NOMO-1 treated with dmso at 0.1 percent for 144 hours (cell line): ENCODE measurements at regions not wholly inside any gene's neighbourhood (a gene's known extent, or its start where the extent isn't known, plus 50 kb on each side); places are given as distances from the start of the nearest gene placed in this dataset.
"Not testable (repeated sequence)": the region's sequence is repeated elsewhere in the genome, so short reads cannot be mapped to it uniquely, and the experiment has no call there.

ENCODE experiments used
- DNase-seq: peaks from one replicate; lab custom pipeline; 2025; ENCODE audit not compliant: unreplicated experiment; lab: John Stamatoyannopoulos, UW

DNA sequence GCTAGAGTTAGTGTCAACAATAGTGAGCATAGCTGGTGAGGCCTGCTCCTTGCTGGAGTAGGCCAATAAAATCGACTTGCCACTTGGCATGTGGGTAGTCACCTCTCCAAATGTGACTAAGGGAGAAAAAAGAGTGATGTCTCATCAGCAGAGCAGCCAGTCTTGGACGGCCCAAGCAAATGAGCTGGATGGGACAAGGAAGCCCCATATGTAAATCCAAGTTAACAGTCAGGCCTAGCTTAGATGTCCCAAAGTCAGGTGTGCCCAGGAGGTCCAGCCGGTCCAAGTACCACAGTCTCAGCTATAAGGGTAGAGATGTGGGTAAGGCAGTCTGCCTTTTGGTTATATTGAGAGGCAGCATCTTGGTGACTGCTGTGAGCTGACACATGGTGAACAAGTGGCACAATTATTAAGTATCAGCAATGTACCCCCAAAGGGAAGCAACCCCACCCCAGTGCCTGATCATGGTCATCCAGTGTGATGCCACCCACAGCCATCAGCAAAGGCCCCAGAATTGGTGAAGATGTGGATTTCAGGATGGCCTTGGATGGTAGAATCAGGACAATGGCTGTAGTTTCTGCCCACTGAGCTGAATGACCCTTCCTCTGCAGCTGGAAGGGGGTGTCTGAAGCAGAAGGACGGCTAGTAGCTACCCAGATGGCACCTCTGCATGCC, 83.4 kb downstream of the TNFRSF13B start:
- DNase-seq: no peak

DNA sequence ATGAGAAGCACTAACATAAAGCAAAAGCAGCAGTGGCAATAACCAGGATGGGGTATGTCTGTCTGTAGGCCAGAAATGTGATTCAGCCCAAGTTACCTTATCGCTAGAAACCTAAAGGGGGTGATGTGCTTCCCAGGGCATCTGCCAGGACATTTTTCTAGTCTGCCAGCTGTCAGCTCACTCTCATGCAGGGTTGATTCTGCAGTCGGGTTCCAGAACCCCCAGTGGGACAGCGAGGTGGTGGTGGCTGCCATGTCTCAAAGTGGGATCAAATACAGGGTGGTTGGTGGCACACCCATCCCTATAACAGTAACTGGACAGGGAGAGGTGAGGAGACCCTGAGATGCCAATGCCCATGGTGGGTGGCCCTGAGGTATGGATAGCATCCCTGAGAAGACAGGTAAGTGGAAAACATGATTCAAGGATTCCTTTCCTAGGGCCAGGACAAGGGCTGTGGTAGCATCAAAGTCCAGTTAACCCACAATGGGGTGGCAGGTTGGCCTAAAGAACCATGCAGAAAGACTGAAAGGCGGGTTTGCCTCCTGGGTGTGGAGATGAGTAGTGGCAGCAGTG, 84.3 kb downstream of the TNFRSF13B start:
- no peak for DNase-seq

DNA sequence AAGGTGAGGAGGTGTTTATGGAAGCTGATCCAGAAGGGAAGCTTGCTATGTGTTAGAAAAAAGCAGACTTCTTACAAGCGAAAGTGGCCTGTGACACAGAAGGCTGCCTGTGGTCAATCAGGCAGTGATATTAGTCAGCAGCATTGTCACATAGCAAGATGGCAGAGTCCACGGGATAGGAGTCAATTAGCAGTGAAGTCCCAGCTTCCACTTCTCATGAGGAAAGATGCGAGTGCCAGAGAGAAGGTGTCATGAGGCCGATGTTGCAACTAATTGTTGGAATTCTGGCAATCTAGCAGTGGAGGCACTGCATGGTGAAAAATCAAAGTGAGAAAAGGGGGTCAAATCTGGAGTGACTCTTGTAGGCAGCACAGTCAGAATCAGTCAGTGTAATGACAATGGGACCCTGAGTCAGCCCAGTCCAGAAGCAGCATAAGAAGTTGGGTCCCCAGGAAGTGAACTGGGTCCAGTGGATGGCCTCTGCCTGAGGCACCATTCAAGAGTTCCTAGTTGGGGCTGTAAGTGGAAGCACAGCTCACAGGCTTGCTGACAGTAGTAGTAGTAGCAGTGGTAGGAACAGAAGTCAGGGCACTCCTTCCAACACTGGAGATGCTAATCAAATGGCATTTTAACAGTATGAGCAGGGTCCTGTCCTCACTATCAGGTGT, 85.1 kb downstream of the TNFRSF13B start:
- no peak for DNase-seq

DNA sequence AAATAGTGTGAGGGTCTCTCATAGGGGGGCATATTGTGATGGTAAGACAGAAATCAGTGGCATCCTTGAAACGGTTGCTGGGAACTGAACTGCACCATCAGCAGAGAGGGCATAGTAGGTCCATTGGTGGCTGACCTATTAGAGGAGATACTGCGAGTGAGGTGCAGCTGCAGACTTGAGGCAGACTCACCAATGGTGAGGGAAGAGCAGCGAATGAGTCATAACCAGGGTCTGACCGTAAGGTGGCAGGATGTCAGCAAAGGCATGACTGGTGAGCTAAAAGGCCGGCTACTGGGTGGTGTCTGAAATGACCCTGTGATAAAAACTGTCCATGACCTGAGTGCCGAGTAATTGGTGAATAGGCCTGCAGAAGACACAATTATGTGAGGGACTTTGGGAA, 86.7 kb downstream of the TNFRSF13B start:
- DNase-seq: not testable (repeated sequence)

DNA sequence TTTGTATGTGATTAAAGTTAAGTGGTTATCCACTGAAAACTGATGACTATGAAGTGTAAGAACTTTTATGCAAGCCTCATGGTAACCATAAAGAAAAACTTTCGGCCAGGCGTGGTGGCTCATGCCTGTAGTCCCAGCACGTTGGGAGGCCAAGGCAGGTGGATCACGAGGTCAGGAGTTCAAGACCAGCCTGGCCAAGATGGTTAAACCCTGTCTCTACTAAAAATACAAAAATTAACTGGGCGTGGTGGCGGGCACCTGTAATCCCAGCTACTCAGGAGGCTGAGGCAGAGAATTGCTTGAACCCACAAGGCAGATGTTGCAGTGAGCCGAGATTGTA, 89.0 kb downstream of the TNFRSF13B start:
- DNase-seq: not testable (repeated sequence)

DNA sequence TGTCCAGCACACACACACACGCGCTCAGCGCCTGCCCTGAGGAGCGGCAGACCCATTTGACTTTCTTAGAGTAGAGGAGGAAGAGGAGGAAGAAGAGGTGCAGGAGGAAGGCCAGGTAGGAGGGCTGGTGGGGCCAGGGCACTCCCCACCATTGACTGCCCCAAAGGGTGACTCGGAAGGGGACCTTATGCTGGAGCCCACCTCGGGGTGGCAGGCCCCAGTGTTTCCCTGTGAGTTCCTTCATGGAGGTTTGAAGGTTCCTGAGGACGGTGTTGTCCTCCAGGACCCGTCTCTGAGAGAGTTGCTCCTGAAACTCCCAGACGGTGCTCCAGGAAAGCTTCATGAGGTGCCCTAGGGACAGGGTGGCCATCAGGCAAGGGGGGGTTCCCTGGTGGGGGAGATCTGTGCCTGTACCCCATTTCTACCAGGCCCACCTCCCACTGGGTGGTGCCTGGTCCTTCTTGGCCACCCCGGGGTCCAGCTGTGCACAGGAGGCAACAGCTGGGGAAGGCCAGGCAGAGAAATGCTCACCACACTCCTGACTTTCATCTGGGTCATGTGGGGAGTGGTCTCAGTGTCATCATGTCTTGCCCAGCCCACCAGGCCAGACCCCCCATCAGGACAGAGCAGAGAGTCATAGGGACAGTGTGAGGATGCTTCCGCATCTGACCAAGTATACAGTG, 89.5 kb downstream of the TNFRSF13B start:
- no peak for DNase-seq

DNA sequence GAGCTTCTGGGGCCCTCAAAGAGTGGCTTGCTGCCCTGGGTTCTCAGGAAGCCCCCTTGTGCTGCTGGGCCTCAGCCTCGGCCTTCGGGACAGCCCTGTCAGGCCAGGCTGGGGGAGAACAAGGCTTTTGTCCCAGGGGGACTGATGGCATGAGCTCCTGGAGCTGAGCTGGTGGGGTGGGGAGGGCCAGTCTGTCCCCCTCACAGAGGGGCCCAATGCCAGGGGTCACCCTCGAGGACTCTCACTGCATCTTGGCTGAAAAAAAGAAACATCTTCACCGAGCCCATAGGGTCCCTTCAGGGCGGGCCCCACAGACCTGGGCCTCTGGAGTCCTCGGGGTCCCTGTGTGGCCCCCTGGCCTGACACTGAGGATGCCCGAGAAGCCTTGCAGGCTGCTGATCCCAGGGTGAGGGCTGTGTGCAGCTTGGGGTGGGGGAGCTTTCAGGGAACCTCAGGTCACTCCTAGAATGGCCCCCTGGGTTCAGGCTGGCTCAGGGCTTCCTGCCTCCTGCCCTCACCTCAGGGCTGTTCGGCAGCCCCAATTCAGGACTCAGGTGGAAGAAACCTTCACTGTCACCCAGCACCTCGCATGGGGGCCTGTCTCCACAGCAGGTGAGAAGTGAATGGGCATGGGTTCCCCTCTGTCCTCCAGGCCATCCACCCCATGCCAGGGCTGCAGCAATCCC, 90.5 kb downstream of the TNFRSF13B start:
- DNase-seq: no peak

DNA sequence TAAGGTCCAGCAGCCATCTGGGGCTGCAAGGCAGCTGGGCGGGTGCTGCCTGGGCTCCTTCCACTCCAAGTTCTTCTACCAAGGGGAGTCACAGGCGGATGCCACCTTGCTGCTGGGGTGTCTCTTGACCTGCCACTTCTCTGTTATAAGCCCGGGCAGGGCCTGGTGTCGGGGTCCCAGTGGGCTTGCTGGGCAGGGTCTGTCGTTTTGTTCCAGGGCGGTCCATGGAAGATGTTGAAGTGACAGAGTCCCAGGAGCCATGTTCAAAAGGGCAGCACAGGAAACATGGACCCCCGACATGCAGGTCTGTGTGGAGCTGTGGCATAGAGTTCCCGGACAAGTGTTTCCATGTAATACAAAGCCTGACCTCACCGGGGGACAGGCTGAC, 91.1 kb downstream of the TNFRSF13B start:
- no peak for DNase-seq

DNA sequence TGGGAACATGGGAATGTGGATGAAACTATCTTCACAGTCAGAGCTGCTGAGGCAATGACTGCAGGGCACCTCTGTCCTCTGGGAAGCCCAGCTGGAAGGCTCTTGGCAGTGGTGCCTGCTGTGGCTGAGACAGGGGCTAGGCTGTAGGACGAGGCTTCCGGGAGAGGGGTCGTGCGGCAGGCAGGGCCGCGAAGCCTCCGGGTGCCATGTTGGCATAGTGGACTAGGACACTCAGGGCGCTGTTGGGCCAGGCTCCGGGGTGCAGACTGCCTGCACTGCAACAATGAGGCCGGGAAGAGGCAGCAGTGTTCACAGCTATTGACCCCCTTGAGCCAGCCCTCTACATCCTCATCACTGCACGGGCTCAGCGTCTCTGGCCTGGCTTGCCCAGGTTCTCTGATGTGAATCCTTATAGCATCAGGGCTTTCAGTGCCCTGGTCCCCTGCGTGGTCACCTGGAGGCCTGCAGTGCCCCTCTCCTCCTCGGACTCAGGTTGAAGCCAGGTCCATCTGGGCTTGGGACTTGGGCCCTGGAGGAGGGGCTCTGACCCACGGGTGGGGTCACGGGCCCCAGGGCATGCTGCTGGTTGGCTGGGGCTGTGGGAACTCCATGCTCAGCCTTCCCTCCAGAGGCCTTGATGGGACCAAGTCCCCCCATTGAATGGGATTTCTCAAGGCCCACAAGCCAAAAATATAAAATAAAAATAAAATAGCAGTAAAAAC, 91.6 kb downstream of the TNFRSF13B start:
- no peak for DNase-seq

DNA sequence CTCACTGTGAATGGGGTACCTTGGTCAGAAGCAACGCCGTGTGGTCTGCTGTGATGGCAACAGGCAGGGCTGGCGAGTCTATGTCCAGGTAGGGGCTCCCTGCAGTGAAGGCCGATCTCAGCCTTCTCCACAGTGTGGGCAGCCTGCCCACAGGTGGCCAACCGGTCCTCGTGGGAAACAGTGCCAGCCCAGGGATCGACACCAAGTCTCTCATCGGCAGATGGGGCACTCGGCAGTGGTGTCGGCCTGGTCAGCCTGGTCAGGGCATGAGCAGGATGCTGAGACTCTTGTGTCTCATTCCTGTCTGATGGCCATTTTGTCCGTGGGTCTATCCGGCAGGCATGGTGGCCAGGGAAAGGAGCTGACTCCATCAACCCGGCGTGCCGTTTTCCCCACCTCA, 92.2 kb downstream of the TNFRSF13B start:
- no peak for DNase-seq

DNA sequence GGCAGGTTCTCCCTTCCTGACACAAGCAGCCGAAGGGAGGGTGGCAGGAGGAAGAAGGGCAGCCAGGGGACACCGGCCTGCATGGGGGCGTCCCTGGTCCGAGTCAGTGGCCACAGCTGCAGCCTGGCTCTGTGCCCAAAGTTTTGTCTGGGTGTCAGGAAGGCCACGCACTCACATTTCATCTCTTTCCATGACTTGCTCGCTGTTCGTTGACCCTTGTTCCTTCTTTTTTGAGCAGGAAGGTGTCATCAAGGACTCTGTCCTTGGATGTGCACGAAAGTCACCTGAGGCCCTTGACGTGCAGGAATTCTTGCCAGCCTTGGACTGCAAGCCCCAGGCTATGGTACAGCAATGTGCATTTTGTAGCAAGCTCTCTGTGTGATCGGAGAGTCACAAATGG, 93.3 kb downstream of the TNFRSF13B start:
- DNase-seq: no peak

DNA sequence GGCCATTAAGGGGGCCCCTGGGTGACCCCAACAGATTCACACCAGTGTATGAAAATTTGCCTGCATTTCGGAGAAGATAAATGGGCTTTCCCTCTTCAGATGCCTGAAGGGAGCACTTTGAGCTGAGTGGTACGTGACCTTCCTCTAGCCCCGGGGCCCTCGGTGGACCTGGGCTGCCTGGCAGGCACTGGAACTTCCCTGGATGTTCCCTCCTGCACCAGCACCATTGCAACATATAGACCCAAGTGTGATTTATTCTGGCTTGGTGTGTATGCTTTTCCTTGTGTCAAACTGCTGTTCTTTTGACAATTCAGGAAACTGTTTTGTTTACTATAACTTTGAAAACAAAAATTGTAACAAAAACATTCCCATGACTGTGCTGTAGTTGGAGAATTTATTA, 93.8 kb downstream of the TNFRSF13B start:
- DNase-seq: no peak

DNA sequence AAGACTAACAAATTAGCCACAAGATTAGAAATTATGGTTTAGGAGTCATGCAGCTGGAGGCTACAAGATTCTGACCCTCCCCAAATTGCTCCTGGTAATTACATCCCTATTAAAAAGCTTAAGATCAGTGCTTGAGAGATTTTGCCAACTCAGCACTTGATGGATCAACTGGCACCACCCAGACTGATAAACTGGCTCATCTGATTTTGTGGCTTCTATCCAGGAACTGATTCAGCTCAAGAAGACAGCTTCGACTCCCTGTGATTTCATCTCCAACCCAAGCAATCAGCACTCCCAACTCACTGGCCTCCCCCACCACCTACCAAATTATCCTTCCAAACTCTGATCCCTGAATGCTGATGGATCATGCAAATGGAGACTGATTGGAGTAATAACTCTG, 94.8 kb downstream of the TNFRSF13B start:
- DNase-seq: no peak

DNA sequence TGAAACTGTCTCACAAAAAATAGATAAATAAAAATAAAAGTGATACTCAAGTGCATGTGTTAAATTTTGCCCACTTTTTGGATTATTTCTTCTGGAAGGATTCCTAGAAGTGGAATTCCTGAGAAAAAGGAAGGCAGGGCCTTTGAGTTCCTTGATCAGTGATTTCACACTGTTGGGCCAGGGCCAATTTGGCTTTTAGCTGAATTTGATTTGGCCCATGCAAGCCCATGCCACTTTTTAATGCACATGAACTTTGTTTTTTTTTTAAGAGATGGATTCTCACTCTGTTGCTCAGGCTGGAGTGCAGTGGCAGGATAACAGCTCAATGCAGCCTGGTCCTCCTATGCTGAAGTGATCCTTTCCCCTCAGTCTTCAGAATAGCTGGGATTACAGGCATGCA, 96.3 kb downstream of the TNFRSF13B start:
- no peak for DNase-seq

DNA sequence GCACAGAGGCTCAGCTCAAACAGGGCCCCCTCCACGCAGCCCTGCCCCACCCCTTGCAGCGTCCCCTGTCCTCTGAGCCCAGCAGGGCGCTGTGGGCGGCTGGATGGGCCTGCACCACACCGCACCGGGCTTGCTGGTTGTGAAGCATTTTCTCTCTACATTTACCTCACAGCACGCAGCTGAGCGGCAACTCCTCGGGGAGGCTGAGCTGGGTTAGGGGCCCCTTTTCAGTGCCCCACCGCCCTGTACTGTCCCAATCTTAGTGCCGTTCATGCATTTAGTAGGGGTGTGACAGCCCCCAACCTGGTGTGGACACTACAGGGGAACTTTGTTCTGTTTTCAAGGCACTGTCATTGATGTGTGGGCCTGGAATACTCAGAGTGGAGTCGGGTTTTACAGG, 97.7 kb downstream of the TNFRSF13B start:
- DNase-seq: not testable (repeated sequence)

DNA sequence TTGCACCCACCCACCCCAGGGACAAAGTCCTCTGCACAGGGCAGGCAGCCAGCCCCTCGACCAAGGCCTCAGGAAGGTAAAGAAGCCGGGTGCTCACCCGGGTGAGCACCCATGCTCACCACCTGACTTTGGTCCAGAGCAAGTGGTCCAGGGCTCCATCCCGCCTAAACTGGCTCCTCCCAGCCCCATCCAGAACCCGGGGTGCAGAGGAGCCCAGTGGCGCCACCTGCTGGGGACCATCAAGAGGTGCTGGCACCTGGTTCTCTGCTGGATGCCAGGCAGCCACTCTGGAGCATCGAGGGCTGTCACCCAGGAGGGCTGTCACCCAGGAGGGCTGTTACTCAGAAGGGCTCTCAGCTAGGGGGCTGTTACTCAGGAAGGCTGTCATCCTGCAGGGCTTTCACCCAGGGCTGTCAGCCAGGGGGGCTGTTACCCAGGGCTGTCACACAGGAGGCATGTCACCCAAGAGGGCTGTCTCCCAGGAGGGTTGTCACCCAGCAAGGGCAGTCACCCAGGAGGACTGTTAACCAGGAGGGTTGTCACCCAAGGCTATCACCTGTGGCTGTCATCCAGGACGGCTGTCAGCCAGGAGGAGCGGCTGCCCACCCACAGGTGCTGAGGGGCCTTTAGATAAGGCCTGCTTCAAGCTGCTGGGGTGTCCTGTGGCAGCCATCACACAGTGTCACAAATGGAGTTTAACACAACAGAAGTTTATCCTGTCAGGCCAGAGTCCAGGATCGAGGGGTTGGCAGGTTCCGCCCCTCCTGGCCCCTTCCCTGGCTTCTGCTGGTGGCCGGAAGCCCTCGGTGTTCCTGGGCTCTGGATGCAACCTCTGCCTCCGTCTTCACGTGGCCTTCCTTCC, 98.5 kb downstream of the TNFRSF13B start:
- DNase-seq: peak; percentile 7

DNA sequence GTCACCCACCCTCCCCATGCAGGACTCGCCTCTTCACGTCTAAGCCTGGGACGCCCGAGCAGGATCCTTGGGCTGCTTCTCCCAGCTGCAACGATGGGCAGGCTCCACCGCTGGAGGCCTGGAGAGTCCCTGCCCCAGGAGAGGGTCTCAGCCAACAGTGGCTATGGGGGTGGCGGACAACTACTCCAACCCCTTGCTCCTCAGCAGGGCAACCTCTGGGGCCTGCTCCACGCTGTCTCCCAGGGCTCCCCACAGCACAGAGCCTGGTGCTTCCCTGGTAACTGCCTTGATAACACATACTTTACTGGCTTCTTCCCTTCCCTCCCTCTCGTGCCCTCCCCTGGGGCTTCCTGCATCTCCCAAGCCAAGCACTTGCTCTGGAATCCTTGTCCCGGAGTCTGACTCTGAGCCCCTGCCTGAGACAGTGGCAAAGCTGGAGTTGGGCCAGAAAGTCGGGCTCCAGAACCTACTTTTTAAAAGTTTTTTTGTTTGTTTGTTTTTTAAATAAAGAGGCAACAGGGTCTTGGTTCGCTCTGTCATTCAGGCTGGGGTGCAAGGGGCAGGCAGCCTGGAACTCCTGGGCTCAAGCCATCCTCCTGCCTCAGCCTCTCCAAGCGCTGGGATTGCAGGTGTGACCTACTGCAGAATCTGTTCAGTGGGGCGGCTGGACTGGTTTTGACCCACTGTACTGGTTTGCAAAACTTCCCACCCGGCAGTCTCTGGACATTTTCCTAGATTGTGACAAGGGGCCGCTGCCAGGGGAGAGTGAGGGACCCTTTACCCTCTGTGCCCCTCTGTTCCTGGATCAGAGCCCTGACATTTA, 99.4 kb downstream of the TNFRSF13B start:
- no peak for DNase-seq

DNA sequence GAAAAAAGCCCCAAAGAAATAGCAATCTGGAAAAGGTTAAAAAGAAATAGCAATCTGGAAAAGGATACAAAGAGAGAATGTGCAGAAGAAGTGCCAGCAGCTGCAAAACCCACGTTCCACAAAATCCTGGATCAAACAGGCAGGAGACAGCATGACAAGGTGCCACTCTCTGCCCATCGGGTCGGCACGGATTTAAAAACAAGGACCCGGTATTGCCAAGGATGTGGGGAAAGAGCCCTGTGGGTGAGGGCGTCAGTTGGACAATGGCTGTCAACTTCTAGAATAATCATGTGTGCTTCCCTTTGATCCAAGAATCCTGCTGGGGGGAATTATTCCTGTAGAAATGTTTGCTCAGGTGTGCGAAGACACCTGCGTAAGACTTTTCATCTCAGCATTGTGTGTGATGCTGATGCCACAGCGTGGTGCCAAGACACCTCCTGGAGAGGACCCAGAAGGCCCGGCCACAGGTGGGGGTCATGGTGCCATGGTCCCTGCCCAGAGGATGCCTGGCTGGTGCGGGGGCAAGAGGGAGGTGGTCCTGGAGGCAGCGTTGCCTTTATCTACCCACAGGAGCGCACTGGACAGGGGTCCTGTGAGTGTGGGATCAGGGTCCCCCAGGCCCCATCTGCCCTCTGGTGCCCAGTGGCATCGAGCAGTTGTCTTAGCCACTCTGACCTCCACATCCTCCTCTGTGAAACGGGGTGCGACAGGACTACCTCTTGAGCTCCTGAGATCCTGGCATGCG, 100.3 kb downstream of the TNFRSF13B start:
- not testable (repeated sequence) for DNase-seq
